Peyer's patch (tissue), 4 donors: ENCODE measurements at regions not wholly inside any gene's neighbourhood (a gene's known extent, or its start where the extent isn't known, plus 50 kb on each side); places are given as distances from the start of the nearest gene placed in this dataset.

Experiments
- POLR2A ChIP-seq, 2 donors: fragments of 450-650 bp; IDR thresholded peaks; one replicate each; pipeline ENCODE4 v1.5.1; 2017; ENCODE audit warnings: antibody characterized with exemption in 2 of 2, mild to moderate bottlenecking in 2 of 2, moderate library complexity in 2 of 2
- TF ChIP-seq, protein P1 (sequence below), 6 experiments: fragments of 450-650 bp in 4 of 6; fragments of 200-600 bp in 2 of 6; sonication (generic) in 1 of 6; IDR thresholded peaks; one replicate each; pipeline ENCODE4 v1.5.1; 2017 to 2019; ENCODE audit warnings: antibody characterized with exemption in 6 of 6, mild to moderate bottlenecking in 3 of 6, moderate library complexity in 1 of 6

DNA sequence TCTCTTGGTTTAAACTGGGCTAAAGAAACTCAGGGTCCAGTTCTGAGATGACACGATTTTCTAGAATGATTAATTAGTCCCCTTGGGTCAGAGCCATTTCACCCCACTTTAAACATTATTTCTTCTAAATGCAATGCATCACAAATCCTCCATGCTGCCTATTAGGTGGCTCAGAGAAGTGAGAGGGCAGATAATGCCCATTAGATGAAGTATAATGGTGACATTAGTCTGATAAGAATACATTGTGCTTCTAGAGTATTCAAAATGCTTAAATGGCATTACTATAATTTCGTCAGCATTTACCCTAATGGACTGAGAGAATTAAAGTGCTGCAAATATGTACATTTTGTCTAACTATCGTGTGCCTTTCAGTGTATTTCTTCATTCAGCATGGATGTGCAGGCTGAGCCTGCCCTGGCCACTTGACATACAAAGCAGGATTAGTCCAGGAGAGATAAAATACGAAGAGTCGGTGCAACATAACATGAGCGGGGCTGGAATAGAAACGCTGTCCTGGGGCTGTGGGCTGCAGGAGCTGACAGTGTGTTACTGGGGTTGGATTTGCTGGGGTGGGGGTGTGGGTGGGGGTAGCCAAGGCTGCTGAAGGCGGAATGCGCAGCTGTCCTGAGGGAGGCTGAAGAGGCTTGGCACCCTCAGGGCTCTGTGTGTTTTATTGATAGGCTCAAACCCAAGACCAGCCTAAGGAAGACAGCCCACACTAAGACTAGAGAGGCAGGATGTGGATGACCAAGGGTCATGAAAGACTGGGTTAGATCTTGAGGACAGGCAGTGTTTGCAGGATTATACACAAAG lies 52.8 kb upstream of the KLF6 start:
- TF ChIP-seq, protein P1, sequence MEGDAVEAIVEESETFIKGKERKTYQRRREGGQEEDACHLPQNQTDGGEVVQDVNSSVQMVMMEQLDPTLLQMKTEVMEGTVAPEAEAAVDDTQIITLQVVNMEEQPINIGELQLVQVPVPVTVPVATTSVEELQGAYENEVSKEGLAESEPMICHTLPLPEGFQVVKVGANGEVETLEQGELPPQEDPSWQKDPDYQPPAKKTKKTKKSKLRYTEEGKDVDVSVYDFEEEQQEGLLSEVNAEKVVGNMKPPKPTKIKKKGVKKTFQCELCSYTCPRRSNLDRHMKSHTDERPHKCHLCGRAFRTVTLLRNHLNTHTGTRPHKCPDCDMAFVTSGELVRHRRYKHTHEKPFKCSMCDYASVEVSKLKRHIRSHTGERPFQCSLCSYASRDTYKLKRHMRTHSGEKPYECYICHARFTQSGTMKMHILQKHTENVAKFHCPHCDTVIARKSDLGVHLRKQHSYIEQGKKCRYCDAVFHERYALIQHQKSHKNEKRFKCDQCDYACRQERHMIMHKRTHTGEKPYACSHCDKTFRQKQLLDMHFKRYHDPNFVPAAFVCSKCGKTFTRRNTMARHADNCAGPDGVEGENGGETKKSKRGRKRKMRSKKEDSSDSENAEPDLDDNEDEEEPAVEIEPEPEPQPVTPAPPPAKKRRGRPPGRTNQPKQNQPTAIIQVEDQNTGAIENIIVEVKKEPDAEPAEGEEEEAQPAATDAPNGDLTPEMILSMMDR (IDR thresholded peaks at IDR 0.05), result no peak
- TF ChIP-seq POLR2A (IDR thresholded peaks at IDR 0.05), result no peak
